ENCODE measurements at regions not wholly inside any gene's neighbourhood (a gene's known extent, or its start where the extent isn't known, plus 50 kb on each side); places are given as distances from the start of the nearest gene placed in this dataset.

GRCh38 chr5:107213025-107213424 is 457.7 kb downstream of the EFNA5 start:
- DNase-seq (no peak), ATAC-seq (no peak)
- no peak for TF ChIP-seq CTCF (IDR thresholded peaks at IDR 0.05)
- Histone ChIP-seq H3K4me3 (no peak overlapping the region), H3K9me3 (no peaks in the 10 kb centered on the region), H3K36me3 (no peaks in the 10 kb centered on the region), H3K27me3 (no peaks in the 10 kb centered on the region), H3K4me1 (peaks cover 0 to 25% (median 3%) of the 10 kb centered on the region in 9 donors), H3K27ac (peak overlapping the region in 4 of 10 donors; percentile 11 to 54 (median 30))
- intact Hi-C loops (cut with DNase I), result loop anchor here in 7 of 10 donors (10.0 kb wide), 3 partner anchors 88 to 462 kb away; partner anchors contain the start of gene EFNA5 (in 2 of the 7)
- 40 to 43% methylated on average over 3 of the region's 3 CpGs for WGBS, 2 donors

- Histone ChIP-seq H3K4me1 (peaks cover 0 to 18% (median 0%) of the 10 kb centered on the region in 9 donors), H3K27me3 (no peaks in the 10 kb centered on the region), H3K27ac (no peak overlapping the region), H3K9me3 (no peaks in the 10 kb centered on the region), H3K4me3 (no peak overlapping the region), H3K36me3 (no peaks in the 10 kb centered on the region)
- no peak for TF ChIP-seq CTCF (IDR thresholded peaks at IDR 0.05)
- no peak for DNase-seq
- intact Hi-C loops (cut with DNase I), result loop anchor here in 7 of 10 donors (10.0 kb wide), 3 partner anchors 87 to 463 kb away; partner anchors contain the start of gene EFNA5 (in 2 of the 7)
- 72 to 80% methylated on average over 3 of the region's 3 CpGs for WGBS, 2 donors
- ATAC-seq, result no peak
Measured at GRCh38 chr5:107211630-107212029, 459.1 kb downstream of the EFNA5 start.

- Histone ChIP-seq H3K36me3 (no peaks in the 10 kb centered on the region), H3K27me3 (no peaks in the 10 kb centered on the region), H3K27ac (no peak overlapping the region), H3K4me3 (no peak overlapping the region), H3K9me3 (no peaks in the 10 kb centered on the region), H3K4me1 (peaks cover 0 to 12% (median 0%) of the 10 kb centered on the region in 9 donors)
- ATAC-seq, result no peak
- no peak for TF ChIP-seq CTCF (IDR thresholded peaks at IDR 0.05)
- DNase-seq, result no peak
- intact Hi-C loops (cut with DNase I), result no loop called here
- WGBS, 2 donors, result 85 to 94% methylated on average over 3 of the region's 3 CpGs
Measured at GRCh38 chr5:107208867-107209266, 461.9 kb downstream of the EFNA5 start.

- intact Hi-C loops (cut with DNase I), result no loop called here
- TF ChIP-seq CTCF (IDR thresholded peaks at IDR 0.05), result no peak
- H3K4me3 ChIP-seq, result no peak overlapping the region
- no peak overlapping the region for H3K27ac ChIP-seq
- 71 to 74% methylated on average over 5 of the region's 5 CpGs for WGBS, 2 donors
- no peak for ATAC-seq
- H3K4me1 ChIP-seq, result no peaks in the 10 kb centered on the region
- no peaks in the 10 kb centered on the region for H3K27me3 ChIP-seq
- no peak for DNase-seq
- no peaks in the 10 kb centered on the region for H3K36me3 ChIP-seq
- H3K9me3 ChIP-seq, result no peaks in the 10 kb centered on the region
Measured at GRCh38 chr5:107204413-107204812, 466.3 kb downstream of the EFNA5 start.
